ENCODE measurements at regions not wholly inside any gene's neighbourhood (a gene's known extent, or its start where the extent isn't known, plus 50 kb on each side); places are given as distances from the start of the nearest gene placed in this dataset.

GRCh38 chr19:31656507-31656906, 307.3 kb upstream of the TSHZ3 start:
- TF ChIP-seq CSDC2 (CRISPR knock-in tag; IDR thresholded peaks at IDR 0.05) = no peak
- TF ChIP-seq ARNTL (CRISPR knock-in tag; IDR thresholded peaks at IDR 0.05; ENCODE audit: borderline replicate concordance, low read depth) = no peak
- TF ChIP-seq ZC3H10 (CRISPR knock-in tag; IDR thresholded peaks at IDR 0.05) = no peak
- no peak for TF ChIP-seq TOX (CRISPR knock-in tag; IDR thresholded peaks at IDR 0.05; ENCODE audit: borderline replicate concordance)
- TF ChIP-seq POU6F1 (CRISPR knock-in tag; IDR thresholded peaks at IDR 0.05; ENCODE audit: borderline replicate concordance, low read depth) = no peak
- no peak for TF ChIP-seq ZFP3 (CRISPR knock-in tag; IDR thresholded peaks at IDR 0.05)
- TF ChIP-seq PPARA (CRISPR knock-in tag; IDR thresholded peaks at IDR 0.05; ENCODE audit: borderline replicate concordance) = no peak
- no peak for TF ChIP-seq ZNF565 (CRISPR knock-in tag; conservative IDR thresholded peaks at IDR 0.05; ENCODE audit: low read depth)
- TF ChIP-seq ZNF70 (CRISPR knock-in tag; IDR thresholded peaks at IDR 0.05) = no peak
- TF ChIP-seq TCF4 (CRISPR knock-in tag; IDR thresholded peaks at IDR 0.05; ENCODE audit: borderline replicate concordance) = no peak
- no peak for TF ChIP-seq GLIS3 (CRISPR knock-in tag; IDR thresholded peaks at IDR 0.05)
- no peak for TF ChIP-seq TSHZ2 (CRISPR knock-in tag; IDR thresholded peaks at IDR 0.05)
- no peak for TF ChIP-seq ZNF8 (CRISPR knock-in tag; IDR thresholded peaks at IDR 0.05)
- TF ChIP-seq ESRRG (CRISPR knock-in tag; IDR thresholded peaks at IDR 0.05) = no peak
- TF ChIP-seq RARB (CRISPR knock-in tag; IDR thresholded peaks at IDR 0.05) = no peak
- TF ChIP-seq OSR1 (CRISPR knock-in tag; IDR thresholded peaks at IDR 0.05) = no peak
- TF ChIP-seq, protein P1, sequence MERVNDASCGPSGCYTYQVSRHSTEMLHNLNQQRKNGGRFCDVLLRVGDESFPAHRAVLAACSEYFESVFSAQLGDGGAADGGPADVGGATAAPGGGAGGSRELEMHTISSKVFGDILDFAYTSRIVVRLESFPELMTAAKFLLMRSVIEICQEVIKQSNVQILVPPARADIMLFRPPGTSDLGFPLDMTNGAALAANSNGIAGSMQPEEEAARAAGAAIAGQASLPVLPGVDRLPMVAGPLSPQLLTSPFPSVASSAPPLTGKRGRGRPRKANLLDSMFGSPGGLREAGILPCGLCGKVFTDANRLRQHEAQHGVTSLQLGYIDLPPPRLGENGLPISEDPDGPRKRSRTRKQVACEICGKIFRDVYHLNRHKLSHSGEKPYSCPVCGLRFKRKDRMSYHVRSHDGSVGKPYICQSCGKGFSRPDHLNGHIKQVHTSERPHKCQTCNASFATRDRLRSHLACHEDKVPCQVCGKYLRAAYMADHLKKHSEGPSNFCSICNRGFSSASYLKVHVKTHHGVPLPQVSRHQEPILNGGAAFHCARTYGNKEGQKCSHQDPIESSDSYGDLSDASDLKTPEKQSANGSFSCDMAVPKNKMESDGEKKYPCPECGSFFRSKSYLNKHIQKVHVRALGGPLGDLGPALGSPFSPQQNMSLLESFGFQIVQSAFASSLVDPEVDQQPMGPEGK (CRISPR knock-in tag; IDR thresholded peaks at IDR 0.05; ENCODE audit: borderline replicate concordance) = no peak
- TF ChIP-seq SNAI2 (CRISPR knock-in tag; IDR thresholded peaks at IDR 0.05) = no peak
- TF ChIP-seq ISL1 (CRISPR knock-in tag; IDR thresholded peaks at IDR 0.05) = no peak
- no peak for ATAC-seq

- no peak for TF ChIP-seq ARNTL (CRISPR knock-in tag; IDR thresholded peaks at IDR 0.05; ENCODE audit: borderline replicate concordance, low read depth)
- no peak for TF ChIP-seq OSR1 (CRISPR knock-in tag; IDR thresholded peaks at IDR 0.05)
- no peak for TF ChIP-seq CSDC2 (CRISPR knock-in tag; IDR thresholded peaks at IDR 0.05)
- no peak for TF ChIP-seq ESRRG (CRISPR knock-in tag; IDR thresholded peaks at IDR 0.05)
- TF ChIP-seq ZNF70 (CRISPR knock-in tag; IDR thresholded peaks at IDR 0.05) = no peak
- no peak for TF ChIP-seq CREB5 (CRISPR knock-in tag; IDR thresholded peaks at IDR 0.05; ENCODE audit: low read depth)
- no peak for TF ChIP-seq TCF4 (CRISPR knock-in tag; IDR thresholded peaks at IDR 0.05; ENCODE audit: borderline replicate concordance)
- no peak for TF ChIP-seq POU6F1 (CRISPR knock-in tag; IDR thresholded peaks at IDR 0.05; ENCODE audit: borderline replicate concordance, low read depth)
- no peak for TF ChIP-seq ISL1 (CRISPR knock-in tag; IDR thresholded peaks at IDR 0.05)
- TF ChIP-seq ZNF8 (CRISPR knock-in tag; IDR thresholded peaks at IDR 0.05) = no peak
- no peak for TF ChIP-seq ZFP3 (CRISPR knock-in tag; IDR thresholded peaks at IDR 0.05)
- no peak for TF ChIP-seq ZC3H10 (CRISPR knock-in tag; IDR thresholded peaks at IDR 0.05)
- TF ChIP-seq, protein P1 (CRISPR knock-in tag; IDR thresholded peaks at IDR 0.05; ENCODE audit: borderline replicate concordance) = no peak
- no peak for TF ChIP-seq ZNF565 (CRISPR knock-in tag; conservative IDR thresholded peaks at IDR 0.05; ENCODE audit: low read depth)
- no peak for TF ChIP-seq TOX (CRISPR knock-in tag; IDR thresholded peaks at IDR 0.05; ENCODE audit: borderline replicate concordance)
- no peak for TF ChIP-seq GLIS3 (CRISPR knock-in tag; IDR thresholded peaks at IDR 0.05)
- no peak for TF ChIP-seq RARB (CRISPR knock-in tag; IDR thresholded peaks at IDR 0.05)
- no peak for TF ChIP-seq PPARA (CRISPR knock-in tag; IDR thresholded peaks at IDR 0.05; ENCODE audit: borderline replicate concordance)
- ATAC-seq = no peak
Measured at GRCh38 chr19:31658993-31659896, 310.0 kb upstream of the TSHZ3 start.
